HG03045 (cell line): ENCODE measurements at regions not wholly inside any gene's neighbourhood (a gene's known extent, or its start where the extent isn't known, plus 50 kb on each side); places are given as distances from the start of the nearest gene placed in this dataset.

Experiments
- ATAC-seq: cut with Tn5 transposase; IDR thresholded peaks from one replicate; pipeline ENCODE4 v1.9.1; 2021; ENCODE audit warnings: mild to moderate bottlenecking, moderate library complexity; ENCODE audit not compliant: unreplicated experiment

DNA sequence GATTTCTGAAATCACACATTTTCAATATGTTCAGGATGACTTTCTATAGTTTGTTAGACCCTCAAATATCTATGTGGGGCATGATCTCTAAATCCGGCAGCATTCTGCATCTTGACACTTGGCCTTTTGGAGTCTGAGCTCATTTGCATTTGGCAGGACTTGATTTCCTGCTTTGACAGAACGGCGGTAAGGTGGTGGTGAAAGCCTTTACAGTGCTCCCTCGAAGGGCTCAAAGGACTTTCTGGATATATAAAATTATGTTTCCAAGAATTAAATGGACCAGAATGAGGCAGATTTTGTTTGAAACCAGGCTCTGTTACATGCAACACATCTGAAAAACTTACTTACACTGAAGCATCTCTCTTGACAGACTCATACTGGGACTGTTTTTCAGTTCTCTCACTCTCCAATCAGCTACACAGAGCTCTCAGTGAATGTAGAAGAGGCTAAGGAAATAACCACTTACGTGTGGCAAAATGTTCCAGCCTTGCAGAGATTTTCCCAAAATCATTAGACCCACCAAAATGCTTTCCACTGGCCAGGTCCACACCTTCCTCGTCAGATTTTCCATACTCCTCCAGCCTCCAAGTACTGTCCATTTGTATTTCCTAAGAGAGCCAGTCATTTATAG, 207.2 kb downstream of the SPRY2 start:
- ATAC-seq, result no peak

DNA sequence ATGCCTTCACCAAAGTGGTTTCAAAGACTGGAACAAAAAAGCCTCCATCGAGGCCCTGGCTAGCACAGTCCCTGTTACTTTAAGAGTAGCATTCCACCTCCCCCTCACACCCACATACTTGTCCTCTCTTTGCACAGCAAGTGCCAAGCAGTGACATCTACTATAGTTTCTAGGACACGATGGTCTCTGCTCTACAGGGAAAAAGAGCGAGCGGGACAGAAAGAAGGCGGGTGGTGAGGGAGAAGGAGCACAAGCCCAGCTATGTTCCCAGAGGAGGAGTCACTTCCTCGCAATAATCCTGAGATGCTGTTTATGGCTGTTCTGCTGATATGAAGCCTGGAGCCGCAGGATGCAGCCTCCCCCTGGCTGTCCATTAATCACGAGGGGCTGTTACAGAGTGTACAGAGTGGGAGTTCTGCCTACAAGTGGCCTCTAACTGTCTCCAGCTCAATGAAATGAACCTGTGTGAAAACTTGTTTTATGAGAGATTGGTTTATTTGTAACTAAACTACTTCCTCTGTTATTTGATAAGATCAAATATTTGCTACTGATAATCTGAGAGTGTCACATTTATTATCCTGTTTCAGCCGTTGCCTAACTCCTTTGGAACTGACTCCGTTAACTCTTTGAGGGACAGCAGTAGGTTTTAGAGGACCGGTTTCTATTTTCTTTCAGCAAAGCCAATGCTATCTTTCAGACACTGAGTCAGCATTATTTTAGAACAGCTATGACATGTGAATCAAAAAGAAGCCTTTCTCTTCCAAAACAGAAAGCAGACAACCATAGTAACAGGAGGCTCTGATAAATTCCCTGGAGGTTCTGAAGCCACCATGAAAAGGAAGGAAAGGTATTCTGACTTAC, 208.0 kb downstream of the SPRY2 start:
- ATAC-seq, result no peak

DNA sequence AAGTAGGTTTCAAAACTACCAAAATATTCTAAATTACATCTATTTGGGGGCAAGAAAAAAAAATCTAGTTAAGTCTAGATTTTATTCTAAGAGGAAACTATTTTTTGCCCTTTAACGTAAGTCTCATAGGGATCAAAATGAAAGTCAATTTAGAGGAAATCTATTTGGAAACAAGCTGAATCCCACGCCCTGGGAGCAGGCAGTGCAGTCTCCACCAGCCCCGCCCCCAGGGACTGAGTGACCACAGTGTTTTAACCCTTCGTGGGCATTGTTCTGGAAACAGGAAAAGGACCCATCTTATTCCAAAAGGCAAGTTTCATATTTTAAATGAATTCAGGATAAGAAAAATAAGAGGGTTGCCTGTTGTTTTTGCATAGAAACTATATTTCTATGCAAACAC, 209.7 kb downstream of the SPRY2 start:
- ATAC-seq, result no peak

DNA sequence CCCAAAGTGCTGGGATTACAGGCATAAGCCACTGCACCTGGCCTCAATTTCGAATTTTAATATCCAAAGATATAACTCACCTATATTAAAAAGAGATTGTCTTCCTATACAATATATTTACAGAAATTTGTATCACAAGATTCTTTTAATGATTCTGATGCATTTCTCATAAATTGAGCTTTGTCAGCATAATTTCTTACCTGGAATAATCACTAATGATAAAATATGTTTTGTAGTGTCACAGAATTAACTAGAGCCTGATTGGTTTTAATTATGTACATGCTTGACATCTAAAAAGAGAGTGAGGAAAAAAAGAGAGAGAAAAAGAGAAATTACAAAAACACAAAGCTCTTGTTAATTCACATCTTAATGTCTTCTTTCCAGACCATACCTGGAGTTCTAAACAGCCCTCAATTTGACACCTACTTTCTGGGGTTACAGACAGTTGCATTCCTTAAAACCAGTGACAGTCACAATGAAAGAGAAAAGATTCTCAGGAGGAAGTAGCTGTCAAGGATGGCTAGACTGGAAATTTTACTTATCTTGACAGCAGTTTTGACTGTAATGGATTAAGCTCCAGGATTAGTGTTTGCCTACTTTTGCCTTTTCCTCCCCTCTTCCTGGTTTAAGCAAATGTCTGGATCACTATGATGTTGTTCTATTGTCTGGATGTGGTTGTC, 214.4 kb downstream of the SPRY2 start:
- no peak for ATAC-seq

DNA sequence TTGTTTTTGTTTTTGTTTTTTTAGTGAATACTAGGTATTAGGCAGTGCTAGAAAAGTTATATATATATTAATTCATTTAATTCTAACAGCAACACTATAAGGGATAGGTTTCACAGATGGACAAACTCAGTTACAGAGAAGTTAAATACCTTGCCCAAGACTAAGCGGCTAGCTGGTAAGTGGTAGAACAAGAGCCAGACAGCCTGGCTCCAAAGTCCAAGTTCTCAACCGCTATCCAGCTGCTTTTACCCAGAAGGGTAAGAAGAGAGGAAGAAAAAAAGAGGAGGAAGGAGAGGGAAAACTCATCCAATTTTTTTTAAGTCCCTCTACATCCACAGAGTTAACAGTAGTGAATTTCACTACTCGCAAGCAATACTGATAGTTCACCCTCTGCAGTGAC, 217.0 kb downstream of the SPRY2 start:
- no peak for ATAC-seq

DNA sequence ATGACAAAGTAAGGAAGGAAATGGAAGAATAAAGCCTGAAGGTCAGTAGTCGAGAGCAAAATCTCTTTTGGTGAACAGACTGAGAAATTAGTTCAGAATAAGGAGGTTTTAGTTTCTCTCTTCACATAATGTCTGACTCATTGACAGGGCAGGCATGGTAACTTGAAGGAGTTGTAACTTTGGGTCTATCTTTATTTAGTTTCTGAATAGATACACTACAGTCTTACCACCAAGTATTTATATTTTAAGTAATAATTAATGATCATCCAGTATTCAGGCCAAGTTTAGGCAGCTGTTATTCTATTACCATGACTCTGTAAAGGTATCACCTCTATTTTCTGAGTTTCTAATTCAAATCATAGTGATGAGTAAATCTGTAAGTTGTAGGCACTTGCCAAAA, 219.9 kb downstream of the SPRY2 start:
- ATAC-seq, result no peak

DNA sequence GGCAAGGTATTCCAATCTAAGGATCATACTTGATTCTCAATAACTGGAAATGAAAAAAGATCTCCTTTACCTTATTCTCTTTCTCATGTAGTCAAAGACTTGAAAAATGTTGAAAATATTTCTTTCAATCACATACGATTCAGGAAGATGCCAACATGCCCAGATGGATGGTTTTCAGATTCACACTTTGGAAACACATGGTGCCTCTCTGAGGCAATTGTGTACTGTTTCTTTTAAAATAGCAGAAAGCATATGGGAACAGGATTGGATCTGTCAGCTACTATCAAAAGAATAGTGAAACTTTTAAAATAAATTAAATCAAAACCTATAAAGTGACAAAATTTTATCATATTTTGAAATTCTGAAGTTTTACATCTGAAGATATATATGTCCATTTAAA, 222.4 kb downstream of the SPRY2 start:
- no peak for ATAC-seq

DNA sequence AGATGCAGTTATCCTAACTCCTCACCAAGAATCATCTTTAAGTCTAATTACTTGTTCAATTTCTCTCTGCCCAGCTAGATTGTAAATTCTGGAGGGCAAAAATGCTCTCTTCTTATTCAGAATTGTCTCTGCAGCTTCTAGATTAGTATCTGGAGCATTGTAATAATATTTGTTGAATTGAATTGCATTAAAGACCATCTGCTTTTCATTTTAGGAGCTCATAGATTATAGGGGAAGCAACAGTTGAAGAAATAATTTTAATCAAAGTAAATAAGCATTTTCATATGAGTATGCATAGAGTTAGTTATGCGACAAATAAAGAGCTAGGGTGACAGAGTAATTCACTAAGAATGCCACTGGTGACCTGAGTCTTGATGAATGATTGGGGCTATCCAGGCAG, 222.8 kb downstream of the SPRY2 start:
- no peak for ATAC-seq

DNA sequence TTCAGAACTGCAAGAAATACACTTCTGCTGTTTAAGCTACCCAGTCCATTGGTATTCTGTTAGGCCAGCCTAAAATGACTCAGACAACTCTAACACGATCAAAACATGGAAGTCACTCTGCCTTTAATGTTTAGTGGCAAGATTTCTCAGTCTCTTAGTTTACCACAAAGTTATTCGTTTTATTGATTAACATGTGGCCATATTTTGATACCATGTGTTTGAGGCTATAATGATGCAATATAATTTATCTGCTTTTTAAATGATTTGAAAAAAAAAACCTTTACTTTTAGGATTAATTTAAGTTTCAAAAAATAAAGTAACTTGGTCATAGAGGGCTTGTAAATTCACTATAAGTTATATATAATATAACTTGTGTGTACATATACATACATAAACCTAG, 223.4 kb downstream of the SPRY2 start:
- ATAC-seq, result no peak

DNA sequence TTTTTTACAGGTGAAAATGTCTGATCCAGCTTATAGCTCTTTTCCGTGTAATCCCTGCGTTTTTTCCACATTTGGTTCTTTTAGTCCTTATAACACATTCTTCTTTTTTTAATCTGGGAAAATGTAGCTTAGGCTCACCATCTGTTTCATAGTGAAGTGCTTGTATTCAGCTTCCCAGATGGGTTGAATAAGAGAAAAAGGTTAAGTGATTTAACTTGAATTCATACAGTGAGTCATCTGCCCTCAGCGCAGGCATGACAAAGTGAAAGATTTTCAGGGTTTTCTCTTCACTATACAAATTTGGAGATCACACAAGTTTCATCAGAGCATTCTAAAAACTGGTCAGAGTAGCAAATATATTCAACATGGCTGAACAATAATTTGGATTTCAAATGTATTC, 224.8 kb downstream of the SPRY2 start:
- no peak for ATAC-seq

DNA sequence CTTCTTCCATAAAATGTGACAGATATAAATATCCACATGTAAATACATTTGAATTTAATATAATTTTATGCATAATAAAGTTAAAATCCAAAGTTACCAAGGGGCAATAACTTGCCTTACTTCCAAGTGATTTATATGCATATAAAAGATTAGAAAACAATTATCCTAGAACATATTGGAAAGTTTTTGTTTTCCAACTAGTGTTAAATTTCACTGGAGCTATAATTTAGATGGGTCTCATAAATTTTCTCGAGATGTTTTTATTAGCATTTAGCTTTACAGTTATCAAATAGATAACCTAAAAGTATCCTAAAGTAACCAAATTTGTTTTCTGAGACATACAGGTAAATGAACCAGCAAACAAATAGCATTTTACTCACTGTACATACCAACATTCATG, 225.3 kb downstream of the SPRY2 start:
- ATAC-seq, result no peak

DNA sequence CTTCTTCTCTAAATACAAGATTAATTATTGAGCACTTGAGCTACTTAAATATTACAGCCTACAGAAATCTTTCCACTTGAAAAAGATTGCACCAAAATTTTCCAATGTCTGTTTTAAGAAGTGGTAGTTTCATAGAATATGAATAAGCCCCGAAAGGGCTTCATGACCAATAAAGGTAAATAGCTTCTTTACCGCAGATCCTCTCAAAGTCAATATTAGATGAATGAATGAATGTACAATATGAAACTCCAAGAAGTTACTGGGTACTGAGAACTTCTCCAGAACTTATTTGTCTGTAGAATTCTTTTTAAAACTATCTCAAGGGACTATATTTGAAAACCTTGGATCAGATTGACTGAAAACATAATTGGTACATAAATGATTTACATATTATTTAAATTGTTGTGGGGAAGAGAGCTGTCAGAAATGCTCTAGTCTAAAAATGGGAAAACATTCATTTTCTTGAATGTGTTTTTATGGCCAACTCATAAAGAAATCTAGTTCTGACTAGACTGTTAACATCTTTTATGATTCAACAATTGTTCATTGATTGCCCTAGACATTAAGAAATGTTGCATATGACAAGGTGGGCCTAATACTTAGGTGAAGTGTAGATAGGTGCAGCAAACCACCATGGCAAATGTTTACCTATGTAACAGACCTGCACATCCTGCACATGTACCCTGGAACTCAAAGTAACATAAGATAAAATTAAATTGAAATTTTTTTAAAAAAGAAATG, 227.0 kb downstream of the SPRY2 start:
- no peak for ATAC-seq

DNA sequence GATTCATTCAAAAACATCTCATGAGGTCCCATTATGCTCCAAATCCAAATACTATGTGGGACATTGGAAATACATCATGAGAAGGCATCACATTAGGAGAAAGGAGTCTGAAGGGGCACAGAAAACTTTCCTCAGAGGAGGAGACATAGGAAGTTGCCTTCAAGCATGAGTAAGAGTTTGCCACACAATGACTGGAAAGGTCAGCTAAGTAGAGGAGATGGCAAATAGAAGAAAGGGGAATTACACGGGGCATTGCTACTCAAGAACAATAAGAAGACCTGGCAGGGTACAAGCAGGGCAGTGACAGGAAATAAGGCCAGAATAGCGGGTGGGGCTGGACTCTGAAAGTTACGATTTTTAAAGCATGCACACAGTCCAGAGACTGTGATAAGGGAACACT, 231.6 kb downstream of the SPRY2 start:
- no peak for ATAC-seq

DNA sequence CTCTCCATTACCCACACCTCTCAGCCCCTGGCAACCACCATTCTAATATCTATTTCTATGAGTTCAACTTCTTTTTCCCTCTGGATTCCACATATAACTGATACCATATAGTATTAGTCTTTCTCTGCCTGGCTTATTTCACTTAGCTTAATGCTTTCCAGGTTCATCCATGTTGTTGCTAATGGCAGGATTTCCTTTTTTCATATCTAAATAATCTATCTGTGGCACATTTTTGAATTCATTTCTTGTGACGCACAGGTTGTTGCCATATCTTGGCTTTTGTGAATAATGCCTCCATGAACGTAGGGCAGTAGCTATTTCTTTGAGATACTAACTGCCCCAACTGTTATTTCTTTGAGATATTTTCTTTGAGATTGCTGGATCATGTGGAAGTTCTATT, 235.6 kb downstream of the SPRY2 start:
- no peak for ATAC-seq

DNA sequence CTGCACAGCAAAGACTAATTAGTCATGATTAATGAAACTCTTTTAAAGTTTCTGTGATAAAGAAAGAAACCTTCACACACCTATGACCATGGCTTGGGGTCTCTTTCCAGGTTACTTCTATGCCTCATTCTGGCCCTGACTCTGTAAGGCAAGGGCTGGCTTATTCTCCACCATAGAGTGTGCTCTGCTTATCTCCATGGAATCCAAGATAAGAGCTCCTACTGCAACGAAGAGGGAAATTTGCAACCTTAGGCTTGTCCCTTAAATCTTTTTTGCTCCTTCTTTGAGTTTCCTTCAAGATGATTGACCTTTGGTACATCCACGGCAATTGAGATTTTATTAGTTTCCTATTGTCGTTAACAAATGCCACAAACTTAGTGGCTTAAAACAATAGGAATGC, 239.9 kb downstream of the SPRY2 start:
- no peak for ATAC-seq

DNA sequence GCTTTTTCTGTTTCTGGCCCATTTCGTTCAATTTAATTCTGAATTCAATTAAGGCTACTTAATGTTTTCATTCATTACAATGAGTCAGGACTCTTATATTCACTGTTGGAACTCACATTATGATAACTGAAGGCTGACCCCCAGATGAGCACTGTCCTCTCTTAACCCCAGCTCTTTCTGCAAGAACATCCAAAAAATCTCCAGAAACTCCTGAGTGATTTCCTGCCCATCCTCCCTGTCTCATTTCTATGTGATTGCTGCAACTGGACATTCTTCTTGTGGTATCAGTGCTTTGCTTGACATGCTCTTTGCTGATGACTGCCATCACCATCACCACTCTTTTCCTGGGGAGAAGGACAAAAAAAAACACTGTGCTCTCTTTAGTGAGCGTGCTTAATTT, 240.3 kb downstream of the SPRY2 start:
- ATAC-seq, result no peak

DNA sequence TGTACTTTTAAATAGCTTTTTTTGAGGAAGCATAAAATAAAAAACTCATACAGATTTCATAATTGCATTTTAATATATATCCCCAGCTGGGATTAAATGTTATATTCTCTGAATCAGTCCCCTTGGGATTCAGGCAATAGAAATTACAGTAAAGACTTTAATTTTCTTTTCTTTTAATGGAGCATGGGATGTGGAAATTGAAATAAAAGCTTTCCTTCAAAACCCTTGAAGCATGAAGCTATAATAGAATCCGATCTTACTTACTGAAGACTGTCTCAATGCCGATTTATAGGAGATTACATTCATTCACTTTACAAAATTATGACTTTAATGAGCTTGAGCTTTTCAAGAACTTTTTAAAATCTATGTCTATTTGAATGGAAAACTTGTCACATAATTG, 243.4 kb downstream of the SPRY2 start:
- no peak for ATAC-seq

DNA sequence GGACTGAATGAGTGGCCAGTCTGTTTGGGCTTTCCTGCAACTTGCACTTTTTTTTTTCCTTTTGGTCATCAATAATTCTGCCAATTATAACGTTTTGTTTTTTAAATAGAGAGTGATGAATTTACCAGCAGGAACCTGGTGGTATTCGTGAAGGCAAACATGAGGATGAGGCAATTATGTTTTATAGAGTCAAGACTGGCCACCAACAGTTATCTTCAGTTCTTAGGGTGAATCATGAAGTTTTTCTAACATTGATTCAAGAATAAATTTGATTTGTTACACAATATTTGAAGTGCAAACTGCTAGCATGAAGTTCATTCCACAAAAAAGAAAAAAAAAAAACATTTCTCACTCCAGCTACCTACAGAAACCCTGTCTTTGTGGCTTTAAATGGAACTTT, 244.5 kb downstream of the SPRY2 start:
- ATAC-seq, result no peak

DNA sequence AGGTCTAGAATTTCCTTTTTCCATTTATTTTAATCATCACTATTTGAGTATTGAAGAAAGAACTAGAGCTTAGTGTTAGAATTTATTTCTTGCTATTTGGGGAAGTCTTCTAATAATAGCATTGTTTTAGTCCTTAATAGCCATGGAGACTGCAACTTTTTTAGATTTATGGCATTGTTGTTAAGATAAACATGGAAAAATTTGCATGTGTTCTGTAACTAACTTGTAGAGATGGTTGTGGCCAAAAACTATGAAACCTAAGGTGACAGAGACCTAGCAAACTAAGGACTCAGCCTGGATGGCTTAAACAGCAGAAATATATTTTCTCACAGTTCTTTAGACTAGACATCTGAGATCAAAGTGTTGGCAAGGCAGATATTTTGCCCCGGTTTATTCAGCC, 246.4 kb downstream of the SPRY2 start:
- ATAC-seq, result no peak

DNA sequence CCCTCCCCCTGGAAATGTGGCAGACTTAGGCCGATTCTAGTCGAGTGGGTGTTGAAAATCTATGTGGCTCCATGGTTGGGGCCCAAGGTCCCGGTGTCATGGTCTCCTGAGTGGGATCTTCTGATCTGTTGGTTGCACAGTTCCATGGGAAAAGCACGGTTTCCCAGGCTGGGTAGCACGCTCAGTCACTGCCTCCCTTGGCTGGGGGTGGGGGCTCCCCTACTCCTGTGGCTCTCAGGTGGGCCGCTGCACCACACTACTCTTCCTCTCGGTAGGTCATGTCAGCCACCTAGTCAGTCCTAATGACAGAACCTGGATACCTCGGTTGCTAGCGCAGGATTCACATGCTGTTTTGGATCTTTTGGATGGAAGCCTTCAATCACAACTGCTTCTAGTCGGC, 247.0 kb downstream of the SPRY2 start:
- no peak for ATAC-seq

DNA sequence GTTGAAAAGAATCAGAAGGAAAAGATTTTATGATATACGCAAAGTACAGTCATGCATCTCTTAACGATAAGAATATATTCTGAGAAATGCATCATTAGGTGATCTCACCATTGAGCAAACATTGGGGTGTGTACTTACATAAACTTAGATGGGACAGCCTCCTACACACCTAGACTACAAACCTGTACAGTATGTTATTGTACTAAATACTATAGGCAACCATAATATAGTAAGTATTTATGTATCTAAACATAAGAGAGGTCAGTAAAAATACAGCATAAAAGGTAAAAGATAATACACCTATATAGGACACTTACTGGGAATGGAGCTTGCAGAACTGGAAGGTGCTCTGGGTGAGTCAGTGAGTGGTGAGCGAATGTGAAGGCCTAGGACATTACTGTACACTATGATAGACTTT, 254.6 kb downstream of the SPRY2 start:
- no peak for ATAC-seq
